ENCODE measurements at regions not wholly inside any gene's neighbourhood (a gene's known extent, or its start where the extent isn't known, plus 50 kb on each side); places are given as distances from the start of the nearest gene placed in this dataset.
"Not testable (repeated sequence)": the region's sequence is repeated elsewhere in the genome, so short reads cannot be mapped to it uniquely, and the experiment has no call there.

GRCh38 chr11:87812571-87813365 is 362.5 kb downstream of the RAB38 start:
- Histone ChIP-seq H3K36me3 (no peaks in the 10 kb centered on the region), H3K4me3 (no peak overlapping the region), H3K27me3 (no peaks in the 10 kb centered on the region), H3K4me1 (no peaks in the 10 kb centered on the region), H3K27ac (no peak overlapping the region), H3K9me3 (no peaks in the 10 kb centered on the region)
- DNase-seq (ENCODE audit: extremely low spot score in 2 of 2) = no peak
- no peak for TF ChIP-seq CTCF (IDR thresholded peaks at IDR 0.05)
- intact Hi-C loops (cut with DNase I) = no loop called here

GRCh38 chr11:87810486-87810885 is 364.8 kb downstream of the RAB38 start:
- no peak for TF ChIP-seq CTCF (IDR thresholded peaks at IDR 0.05)
- no peak for TF ChIP-seq POLR2A (IDR thresholded peaks at IDR 0.05)
- no peak for TF ChIP-seq POLR2AphosphoS5 (IDR thresholded peaks at IDR 0.05; ENCODE audit: insufficient read depth in 1 of 2, low read depth in 1 of 2)
- Histone ChIP-seq H3K4me3 (no peak overlapping the region), H3K27me3 (no peaks in the 10 kb centered on the region), H3K36me3 (no peaks in the 10 kb centered on the region), H3K4me1 (no peaks in the 10 kb centered on the region), H3K27ac (no peak overlapping the region), H3K9me3 (no peaks in the 10 kb centered on the region)
- no peak for DNase-seq (ENCODE audit: extremely low spot score in 2 of 2)
- intact Hi-C loops (cut with DNase I) = no loop called here

- TF ChIP-seq CTCF (IDR thresholded peaks at IDR 0.05) (no peak), POLR2AphosphoS5 (IDR thresholded peaks at IDR 0.05; ENCODE audit: insufficient read depth in 1 of 2, low read depth in 1 of 2) (no peak), POLR2A (IDR thresholded peaks at IDR 0.05) (no peak)
- H3K27ac ChIP-seq = no peak overlapping the region
- intact Hi-C loops (cut with DNase I) = no loop called here
- no peaks in the 10 kb centered on the region for H3K4me1 ChIP-seq
- no peak for DNase-seq (ENCODE audit: extremely low spot score in 2 of 2)
- H3K36me3 ChIP-seq = no peaks in the 10 kb centered on the region
- H3K27me3 ChIP-seq = no peaks in the 10 kb centered on the region
- no peaks in the 10 kb centered on the region for H3K9me3 ChIP-seq
- no peak overlapping the region for H3K4me3 ChIP-seq
Measured at GRCh38 chr11:87809256-87809655, 366.0 kb downstream of the RAB38 start.

- H3K9me3 ChIP-seq = no peaks in the 10 kb centered on the region
- no peak overlapping the region for H3K27ac ChIP-seq
- H3K4me3 ChIP-seq = no peak overlapping the region
- no peaks in the 10 kb centered on the region for H3K27me3 ChIP-seq
- no peaks in the 10 kb centered on the region for H3K36me3 ChIP-seq
- no peak for DNase-seq (ENCODE audit: extremely low spot score in 2 of 2)
- H3K4me1 ChIP-seq = no peaks in the 10 kb centered on the region
- TF ChIP-seq POLR2A (IDR thresholded peaks at IDR 0.05) = no peak
- no peak for TF ChIP-seq CTCF (IDR thresholded peaks at IDR 0.05)
- TF ChIP-seq POLR2AphosphoS5 (IDR thresholded peaks at IDR 0.05; ENCODE audit: insufficient read depth in 1 of 2, low read depth in 1 of 2) = no peak
- intact Hi-C loops (cut with DNase I) = no loop called here
Measured at GRCh38 chr11:87804176-87804575, 371.1 kb downstream of the RAB38 start.

- Histone ChIP-seq H3K9me3 (no peaks in the 10 kb centered on the region), H3K27ac (no peak overlapping the region), H3K4me3 (no peak overlapping the region), H3K4me1 (no peaks in the 10 kb centered on the region), H3K27me3 (no peaks in the 10 kb centered on the region), H3K36me3 (no peaks in the 10 kb centered on the region)
- TF ChIP-seq POLR2AphosphoS5 (IDR thresholded peaks at IDR 0.05; ENCODE audit: insufficient read depth in 1 of 2, low read depth in 1 of 2) (no peak), POLR2A (IDR thresholded peaks at IDR 0.05) (no peak), CTCF (IDR thresholded peaks at IDR 0.05) (no peak)
- intact Hi-C loops (cut with DNase I) = no loop called here
- DNase-seq (ENCODE audit: extremely low spot score in 2 of 2) = no peak
Measured at GRCh38 chr11:87803748-87804147, 371.5 kb downstream of the RAB38 start.

GRCh38 chr11:87784862-87785261 is 390.4 kb downstream of the RAB38 start:
- intact Hi-C loops (cut with DNase I); H3K9me3 ChIP-seq; DNase-seq (ENCODE audit: extremely low spot score in 2 of 2): not testable (repeated sequence)

More at GRCh38 chr11:87784862-87785261, 390.4 kb downstream of the RAB38 start:
- H3K36me3 ChIP-seq, H3K27me3 ChIP-seq, H3K27ac ChIP-seq, H3K4me1 ChIP-seq, H3K4me3 ChIP-seq: not testable (repeated sequence)

Data from vagina (tissue), 2 donors.